Activated T-cell treated with anti-CD3 and anti-CD28 coated beads, Interleukin-2, amount 50 U/mL, for 4 hours (primary cell): ENCODE measurements at regions not wholly inside any gene's neighbourhood (a gene's known extent, or its start where the extent isn't known, plus 50 kb on each side); places are given as distances from the start of the nearest gene placed in this dataset.
"Not testable (repeated sequence)": the region's sequence is repeated elsewhere in the genome, so short reads cannot be mapped to it uniquely, and the experiment has no call there.

Experiments used
- ATAC-seq, 2 donors: fragments of 200-7000 bp; cut with Tn5 transposase; one replicate each; pipeline ENCODE4 v1.10.0; 2021
- DNase-seq: peaks from one replicate; pipeline ENCODE4 v3.0.0-alpha.2; 2020
- H3K27me3 Mint-ChIP-seq: one replicate; pipeline ENCODE4 v1.8.0; 2021; ENCODE audit warnings: low read depth, mixed read lengths
- H3K36me3 Mint-ChIP-seq: one replicate; pipeline ENCODE4 v1.8.0; 2022; ENCODE audit warnings: mixed read lengths; ENCODE audit not compliant: insufficient read depth
- H3K4me1 Mint-ChIP-seq: one replicate; pipeline ENCODE4 v1.8.0; 2021; ENCODE audit warnings: low read depth, mixed read lengths
- H3K4me3 Mint-ChIP-seq: one replicate; pipeline ENCODE4 v1.8.0; 2021; ENCODE audit warnings: mild to moderate bottlenecking, moderate library complexity, mixed read lengths
- H3K9me3 Mint-ChIP-seq: one replicate; pipeline ENCODE4 v1.8.0; 2021; ENCODE audit warnings: mixed read lengths

GRCh38 chr4:156132196-156132595, 178.5 kb upstream of the CTSO start:
- ATAC-seq (no peak), DNase-seq (no peak)
- Mint-ChIP-seq H3K4me1 (no peaks in the 10 kb centered on the region), H3K9me3 (peaks cover 8% of the 10 kb centered on the region), H3K36me3 (no peaks in the 10 kb centered on the region), H3K27me3 (no peaks in the 10 kb centered on the region), H3K4me3 (no peak overlapping the region)

GRCh38 chr4:156128616-156129015, 174.9 kb upstream of the CTSO start:
- no peaks in the 10 kb centered on the region for H3K4me1 Mint-ChIP-seq
- no peak overlapping the region for H3K4me3 Mint-ChIP-seq
- no peak for ATAC-seq
- no peak for DNase-seq
- H3K9me3 Mint-ChIP-seq: peaks cover 19% of the 10 kb centered on the region
- no peaks in the 10 kb centered on the region for H3K27me3 Mint-ChIP-seq
- H3K36me3 Mint-ChIP-seq: no peaks in the 10 kb centered on the region

GRCh38 chr4:156118507-156119220, 165.0 kb upstream of the CTSO start:
- ATAC-seq (no peak), DNase-seq (no peak)
- H3K4me3 Mint-ChIP-seq: no peak overlapping the region
- H3K36me3 Mint-ChIP-seq: no peaks in the 10 kb centered on the region
- no peaks in the 10 kb centered on the region for H3K9me3 Mint-ChIP-seq
- H3K4me1 Mint-ChIP-seq: no peaks in the 10 kb centered on the region
- H3K27me3 Mint-ChIP-seq: peaks cover 2% of the 10 kb centered on the region

- ATAC-seq (no peak), DNase-seq (no peak)
- no peaks in the 10 kb centered on the region for H3K9me3 Mint-ChIP-seq
- peaks cover 2% of the 10 kb centered on the region for H3K27me3 Mint-ChIP-seq
- H3K4me3 Mint-ChIP-seq: no peak overlapping the region
- H3K4me1 Mint-ChIP-seq: no peaks in the 10 kb centered on the region
- no peaks in the 10 kb centered on the region for H3K36me3 Mint-ChIP-seq
These were observed 164.1 kb upstream of the CTSO start for GRCh38 chr4:156117743-156118142.

GRCh38 chr4:156116991-156117390, 163.3 kb upstream of the CTSO start:
- Mint-ChIP-seq H3K36me3 (no peaks in the 10 kb centered on the region), H3K4me1 (no peaks in the 10 kb centered on the region), H3K27me3 (peaks cover 2% of the 10 kb centered on the region), H3K9me3 (no peaks in the 10 kb centered on the region), H3K4me3 (no peak overlapping the region)
- no peak for ATAC-seq
- no peak for DNase-seq

GRCh38 chr4:156113138-156113765, 159.6 kb upstream of the CTSO start:
- Mint-ChIP-seq H3K9me3 (no peaks in the 10 kb centered on the region), H3K4me3 (no peak overlapping the region), H3K36me3 (no peaks in the 10 kb centered on the region), H3K4me1 (no peaks in the 10 kb centered on the region), H3K27me3 (no peaks in the 10 kb centered on the region)
- no peak for ATAC-seq
- DNase-seq: no peak

GRCh38 chr4:156111686-156112085, 158.0 kb upstream of the CTSO start:
- no peaks in the 10 kb centered on the region for H3K4me1 Mint-ChIP-seq
- DNase-seq: no peak

GRCh38 chr4:156109943-156110900, 156.6 kb upstream of the CTSO start:
- Mint-ChIP-seq H3K4me3 (no peak overlapping the region), H3K36me3 (no peaks in the 10 kb centered on the region), H3K9me3 (no peaks in the 10 kb centered on the region), H3K4me1 (no peaks in the 10 kb centered on the region), H3K27me3 (no peaks in the 10 kb centered on the region)
- DNase-seq: no peak
- no peak for ATAC-seq

More at GRCh38 chr4:156111686-156112085, 158.0 kb upstream of the CTSO start:
- H3K4me3 Mint-ChIP-seq: no peak overlapping the region
- no peak for ATAC-seq
- H3K27me3 Mint-ChIP-seq: no peaks in the 10 kb centered on the region
- H3K9me3 Mint-ChIP-seq: no peaks in the 10 kb centered on the region
- H3K36me3 Mint-ChIP-seq: no peaks in the 10 kb centered on the region

- not testable (repeated sequence) for H3K4me1 Mint-ChIP-seq, H3K4me3 Mint-ChIP-seq, ATAC-seq, H3K27me3 Mint-ChIP-seq, DNase-seq, H3K9me3 Mint-ChIP-seq, H3K36me3 Mint-ChIP-seq
These were observed 155.4 kb upstream of the CTSO start for GRCh38 chr4:156109087-156109486.

- Mint-ChIP-seq H3K4me1 (no peaks in the 10 kb centered on the region), H3K27me3 (no peaks in the 10 kb centered on the region), H3K4me3 (no peak overlapping the region), H3K9me3 (no peaks in the 10 kb centered on the region), H3K36me3 (no peaks in the 10 kb centered on the region)
- DNase-seq (no peak), ATAC-seq (no peak)
These were observed 149.6 kb upstream of the CTSO start for GRCh38 chr4:156103311-156103710.

GRCh38 chr4:156102411-156102810, 148.7 kb upstream of the CTSO start:
- Mint-ChIP-seq H3K4me3 (no peak overlapping the region), H3K27me3 (no peaks in the 10 kb centered on the region), H3K4me1 (no peaks in the 10 kb centered on the region), H3K36me3 (no peaks in the 10 kb centered on the region), H3K9me3 (no peaks in the 10 kb centered on the region)
- DNase-seq: no peak
- no peak for ATAC-seq

GRCh38 chr4:156101571-156101970, 147.9 kb upstream of the CTSO start:
- Mint-ChIP-seq H3K4me3 (no peak overlapping the region), H3K36me3 (no peaks in the 10 kb centered on the region)
- no peak for ATAC-seq

GRCh38 chr4:156100651-156101050, 147.0 kb upstream of the CTSO start:
- Mint-ChIP-seq H3K9me3 (no peaks in the 10 kb centered on the region), H3K4me3 (no peak overlapping the region), H3K36me3 (no peaks in the 10 kb centered on the region), H3K27me3 (no peaks in the 10 kb centered on the region), H3K4me1 (no peaks in the 10 kb centered on the region)
- ATAC-seq: no peak
- no peak for DNase-seq

More at GRCh38 chr4:156101571-156101970, 147.9 kb upstream of the CTSO start:
- H3K9me3 Mint-ChIP-seq: no peaks in the 10 kb centered on the region
- H3K4me1 Mint-ChIP-seq: no peaks in the 10 kb centered on the region
- DNase-seq: no peak
- H3K27me3 Mint-ChIP-seq: no peaks in the 10 kb centered on the region

GRCh38 chr4:156098805-156099204, 145.1 kb upstream of the CTSO start:
- ATAC-seq: no peak
- no peaks in the 10 kb centered on the region for H3K9me3 Mint-ChIP-seq
- no peaks in the 10 kb centered on the region for H3K27me3 Mint-ChIP-seq
- H3K4me1 Mint-ChIP-seq: no peaks in the 10 kb centered on the region
- DNase-seq: no peak
- H3K36me3 Mint-ChIP-seq: no peaks in the 10 kb centered on the region
- H3K4me3 Mint-ChIP-seq: no peak overlapping the region
